WTC11 (cell line): ENCODE measurements at regions not wholly inside any gene's neighbourhood (a gene's known extent, or its start where the extent isn't known, plus 50 kb on each side); places are given as distances from the start of the nearest gene placed in this dataset.

Experiments
- ATF6 ChIP-seq: sonication (generic); formaldehyde crosslinking; IDR thresholded peaks from 2 replicates; pipeline ENCODE4 v1.8.1; 2023; ENCODE audit warnings: mild to moderate bottlenecking, missing genetic modification reagents
- CBFB ChIP-seq: sonication (generic); formaldehyde crosslinking; IDR thresholded peaks from 2 replicates; pipeline ENCODE4 v1.8.1; 2022; ENCODE audit warnings: mild to moderate bottlenecking, low read depth, missing genetic modification reagents
- CREM ChIP-seq: sonication (generic); formaldehyde crosslinking; IDR thresholded peaks from 2 replicates; pipeline ENCODE4 v1.8.1; 2022; ENCODE audit warnings: mild to moderate bottlenecking, missing genetic modification reagents, moderate library complexity
- CTCF ChIP-seq: fragments of 200-600 bp; IDR thresholded peaks from 2 replicates; pipeline ENCODE4 v1.8.0; 2022; ENCODE audit warnings: antibody characterized with exemption
- GABPB1 ChIP-seq: sonication (generic); formaldehyde crosslinking; IDR thresholded peaks from 2 replicates; pipeline ENCODE4 v1.8.1; 2023; ENCODE audit warnings: mild to moderate bottlenecking, missing genetic modification reagents
- KAT7 ChIP-seq: sonication (generic); formaldehyde crosslinking; IDR thresholded peaks from 2 replicates; pipeline ENCODE4 v1.8.1; 2023; ENCODE audit warnings: missing genetic modification reagents, mild to moderate bottlenecking, borderline replicate concordance
- NR1H2 ChIP-seq: sonication (generic); formaldehyde crosslinking; IDR thresholded peaks from 2 replicates; pipeline ENCODE4 v1.9.0; 2021; ENCODE audit warnings: mild to moderate bottlenecking, moderate library complexity, missing genetic modification reagents
- TF ChIP-seq, protein P1 (sequence below): sonication (generic); formaldehyde crosslinking; IDR thresholded peaks from 2 replicates; pipeline ENCODE4 v1.8.1; 2022; ENCODE audit warnings: low read depth, mild to moderate bottlenecking, moderate library complexity, missing genetic modification reagents, borderline replicate concordance
- TF ChIP-seq, protein P2 (sequence below): fragments of 250-450 bp; sonication (Bioruptor Pico); IDR thresholded peaks from 2 replicates; pipeline ENCODE4 v1.9.0; 2021; ENCODE audit warnings: mild to moderate bottlenecking
- TF ChIP-seq, protein P3 (sequence below): sonication (generic); formaldehyde crosslinking; IDR thresholded peaks from 2 replicates; pipeline ENCODE4 v1.8.1; 2022; ENCODE audit warnings: low read depth, missing genetic modification reagents, borderline replicate concordance
- TF ChIP-seq, protein P4 (sequence below): sonication (generic); formaldehyde crosslinking; IDR thresholded peaks from 2 replicates; pipeline ENCODE4 v1.8.0; 2022; ENCODE audit warnings: mild to moderate bottlenecking, missing genetic modification reagents

GRCh38 chr6:113339209-113339608, 517.9 kb upstream of the MARCKS start:
- no peak for TF ChIP-seq CTCF
- TF ChIP-seq, protein P1, sequence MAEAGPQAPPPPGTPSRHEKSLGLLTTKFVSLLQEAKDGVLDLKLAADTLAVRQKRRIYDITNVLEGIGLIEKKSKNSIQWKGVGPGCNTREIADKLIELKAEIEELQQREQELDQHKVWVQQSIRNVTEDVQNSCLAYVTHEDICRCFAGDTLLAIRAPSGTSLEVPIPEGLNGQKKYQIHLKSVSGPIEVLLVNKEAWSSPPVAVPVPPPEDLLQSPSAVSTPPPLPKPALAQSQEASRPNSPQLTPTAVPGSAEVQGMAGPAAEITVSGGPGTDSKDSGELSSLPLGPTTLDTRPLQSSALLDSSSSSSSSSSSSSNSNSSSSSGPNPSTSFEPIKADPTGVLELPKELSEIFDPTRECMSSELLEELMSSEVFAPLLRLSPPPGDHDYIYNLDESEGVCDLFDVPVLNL: no peak
- TF ChIP-seq, protein P2, sequence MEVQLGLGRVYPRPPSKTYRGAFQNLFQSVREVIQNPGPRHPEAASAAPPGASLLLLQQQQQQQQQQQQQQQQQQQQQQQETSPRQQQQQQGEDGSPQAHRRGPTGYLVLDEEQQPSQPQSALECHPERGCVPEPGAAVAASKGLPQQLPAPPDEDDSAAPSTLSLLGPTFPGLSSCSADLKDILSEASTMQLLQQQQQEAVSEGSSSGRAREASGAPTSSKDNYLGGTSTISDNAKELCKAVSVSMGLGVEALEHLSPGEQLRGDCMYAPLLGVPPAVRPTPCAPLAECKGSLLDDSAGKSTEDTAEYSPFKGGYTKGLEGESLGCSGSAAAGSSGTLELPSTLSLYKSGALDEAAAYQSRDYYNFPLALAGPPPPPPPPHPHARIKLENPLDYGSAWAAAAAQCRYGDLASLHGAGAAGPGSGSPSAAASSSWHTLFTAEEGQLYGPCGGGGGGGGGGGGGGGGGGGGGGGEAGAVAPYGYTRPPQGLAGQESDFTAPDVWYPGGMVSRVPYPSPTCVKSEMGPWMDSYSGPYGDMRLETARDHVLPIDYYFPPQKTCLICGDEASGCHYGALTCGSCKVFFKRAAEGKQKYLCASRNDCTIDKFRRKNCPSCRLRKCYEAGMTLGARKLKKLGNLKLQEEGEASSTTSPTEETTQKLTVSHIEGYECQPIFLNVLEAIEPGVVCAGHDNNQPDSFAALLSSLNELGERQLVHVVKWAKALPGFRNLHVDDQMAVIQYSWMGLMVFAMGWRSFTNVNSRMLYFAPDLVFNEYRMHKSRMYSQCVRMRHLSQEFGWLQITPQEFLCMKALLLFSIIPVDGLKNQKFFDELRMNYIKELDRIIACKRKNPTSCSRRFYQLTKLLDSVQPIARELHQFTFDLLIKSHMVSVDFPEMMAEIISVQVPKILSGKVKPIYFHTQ (CRISPR knock-in tag): no peak
- TF ChIP-seq ATF6 (CRISPR knock-in tag): no peak
- TF ChIP-seq, protein P3, sequence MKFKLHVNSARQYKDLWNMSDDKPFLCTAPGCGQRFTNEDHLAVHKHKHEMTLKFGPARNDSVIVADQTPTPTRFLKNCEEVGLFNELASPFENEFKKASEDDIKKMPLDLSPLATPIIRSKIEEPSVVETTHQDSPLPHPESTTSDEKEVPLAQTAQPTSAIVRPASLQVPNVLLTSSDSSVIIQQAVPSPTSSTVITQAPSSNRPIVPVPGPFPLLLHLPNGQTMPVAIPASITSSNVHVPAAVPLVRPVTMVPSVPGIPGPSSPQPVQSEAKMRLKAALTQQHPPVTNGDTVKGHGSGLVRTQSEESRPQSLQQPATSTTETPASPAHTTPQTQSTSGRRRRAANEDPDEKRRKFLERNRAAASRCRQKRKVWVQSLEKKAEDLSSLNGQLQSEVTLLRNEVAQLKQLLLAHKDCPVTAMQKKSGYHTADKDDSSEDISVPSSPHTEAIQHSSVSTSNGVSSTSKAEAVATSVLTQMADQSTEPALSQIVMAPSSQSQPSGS (CRISPR knock-in tag): no peak
- no peak for TF ChIP-seq CBFB (CRISPR knock-in tag)
- TF ChIP-seq, protein P4, sequence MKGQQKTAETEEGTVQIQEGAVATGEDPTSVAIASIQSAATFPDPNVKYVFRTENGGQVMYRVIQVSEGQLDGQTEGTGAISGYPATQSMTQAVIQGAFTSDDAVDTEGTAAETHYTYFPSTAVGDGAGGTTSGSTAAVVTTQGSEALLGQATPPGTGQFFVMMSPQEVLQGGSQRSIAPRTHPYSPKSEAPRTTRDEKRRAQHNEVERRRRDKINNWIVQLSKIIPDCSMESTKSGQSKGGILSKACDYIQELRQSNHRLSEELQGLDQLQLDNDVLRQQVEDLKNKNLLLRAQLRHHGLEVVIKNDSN: no peak
- TF ChIP-seq GABPB1: no peak
- no peak for TF ChIP-seq KAT7 (CRISPR knock-in tag)
- no peak for TF ChIP-seq NR1H2
- TF ChIP-seq CREM (CRISPR knock-in tag): no peak
